ENCODE measurements at regions not wholly inside any gene's neighbourhood (a gene's known extent, or its start where the extent isn't known, plus 50 kb on each side); places are given as distances from the start of the nearest gene placed in this dataset.

- TF ChIP-seq CTCF (IDR thresholded peaks at IDR 0.05) = no peak
- TF ChIP-seq POLR2A (IDR thresholded peaks at IDR 0.05) = no peak
Measured at GRCh38 chr3:23659274-23659673, 146.5 kb upstream of the UBE2E1 start.

Data from heart left ventricle (tissue), 13 donors.